SK-N-SH (cell line): ENCODE measurements at regions not wholly inside any gene's neighbourhood (a gene's known extent, or its start where the extent isn't known, plus 50 kb on each side); places are given as distances from the start of the nearest gene placed in this dataset.

ENCODE experiments used
- CTCF ChIA-PET: fragments of 300-600, 350-600 bp; formaldehyde crosslinking; extraction: SDS; loops from one replicate; lab custom pipeline; 2021; lab: Yijun Ruan, JAX
- POLR2A ChIA-PET: fragments of 350-600 bp; sonication (Branson Sonifier 250); formaldehyde crosslinking; extraction: SDS; loops from one replicate; lab custom pipeline; 2020; ENCODE audit warnings: antibody characterized with exemption, inconsistent platforms; lab: Yijun Ruan, JAX
- DNase-seq: peaks from one replicate; pipeline ENCODE4 v3.0.0; 2012
- H2AFZ ChIP-seq: fragments of 200-600 bp; sonication (generic); 2 replicates; pipeline ENCODE4 v1.8.1; 2016; ENCODE audit warnings: antibody characterized with exemption, mild to moderate bottlenecking, low read depth
- H3F3A ChIP-seq: fragments of 200-600 bp; sonication (generic); replicated peaks from 2 replicates; pipeline ENCODE3; 2016; ENCODE audit warnings: antibody characterized with exemption, mild to moderate bottlenecking; ENCODE audit not compliant: insufficient read depth
- H3K27ac ChIP-seq, 2 experiments: fragments of 200-500 bp in 1 of 2; fragments of 200-600 bp in 1 of 2; sonication (Bioruptor generic) in 1 of 2; sonication (generic), shearing (Covaris generic) in 1 of 2; 2 replicates each; pipeline versions ENCODE4 v1.5.1 to v1.6.1; 2014 to 2016; ENCODE audit warnings: low read depth in 2 of 2, inconsistent platforms in 1 of 2, low read length in 1 of 2, mild to moderate bottlenecking in 1 of 2, mixed read lengths in 1 of 2
- H3K27me3 ChIP-seq: fragments of 200-600 bp; sonication (generic), shearing (Covaris generic); 2 replicates; pipeline ENCODE4 v1.6.1; 2016; ENCODE audit warnings: mixed run types; ENCODE audit not compliant: insufficient read depth
- H3K36me3 ChIP-seq, 2 experiments: fragments of 200-500 bp in 1 of 2; fragments of 200-600 bp in 1 of 2; sonication (Bioruptor generic) in 1 of 2; sonication (generic) in 1 of 2; replicated peaks in 1 of 2; 2 replicates each; pipeline versions ENCODE3 to v1.5.1; 2014 to 2016; ENCODE audit warnings: low read length in 1 of 2, mild to moderate bottlenecking in 1 of 2; ENCODE audit not compliant: insufficient read depth in 2 of 2, control insufficient read depth in 1 of 2
- H3K4me1 ChIP-seq, 2 experiments: fragments of 200-500 bp in 1 of 2; fragments of 200-600 bp in 1 of 2; sonication (Bioruptor generic) in 1 of 2; sonication (generic), shearing (Covaris generic) in 1 of 2; 2 replicates each; pipeline versions ENCODE4 v1.5.1 to v1.6.1; 2014 to 2016; ENCODE audit warnings: low read depth in 1 of 2, low read length in 1 of 2, mixed run types in 1 of 2; ENCODE audit not compliant: insufficient read depth in 2 of 2, control insufficient read depth in 1 of 2
- H3K4me2 ChIP-seq: fragments of 200-600 bp; sonication (generic), shearing (Covaris generic); 2 replicates; pipeline ENCODE4 v1.6.1; 2017; ENCODE audit warnings: mixed run types
- H3K4me3 ChIP-seq, 2 experiments: fragments of 200-500 bp in 1 of 2; fragments of 200-600 bp in 1 of 2; sonication (Bioruptor generic) in 1 of 2; sonication (generic), shearing (Covaris generic) in 1 of 2; 2 replicates each; pipeline versions ENCODE4 v1.5.1 to v1.8.1; 2014 to 2016; ENCODE audit warnings: low read depth in 2 of 2, inconsistent platforms in 1 of 2, low read length in 1 of 2, mild to moderate bottlenecking in 1 of 2, mixed read lengths in 1 of 2, moderate library complexity in 1 of 2
- H3K79me2 ChIP-seq: fragments of 200-600 bp; sonication (generic); 2 replicates; pipeline ENCODE4 v1.8.1; 2017; ENCODE audit warnings: mild to moderate bottlenecking; ENCODE audit not compliant: insufficient read depth
- H3K9ac ChIP-seq: fragments of 200-600 bp; sonication (generic); 2 replicates; pipeline ENCODE4 v1.6.1; 2017; ENCODE audit warnings: mixed run types
- H3K9me2 ChIP-seq: fragments of 200-600 bp; sonication (generic); 2 replicates; pipeline ENCODE4 v1.6.1; 2017; ENCODE audit warnings: mixed run types
- H3K9me3 ChIP-seq: fragments of 200-600 bp; sonication (generic); 2 replicates; pipeline ENCODE4 v1.6.1; 2017; ENCODE audit warnings: mixed run types, mild to moderate bottlenecking, moderate library complexity
- H4K20me1 ChIP-seq: fragments of 200-600 bp; sonication (generic); 2 replicates; pipeline ENCODE4 v1.6.1; 2017; ENCODE audit warnings: mild to moderate bottlenecking, mixed run types; ENCODE audit not compliant: insufficient read depth
- FOSL2 ChIP-seq: IDR thresholded peaks from 2 replicates; pipeline ENCODE4 v1.4.0; 2012; ENCODE audit warnings: low read depth, mild to moderate bottlenecking, moderate library complexity, borderline replicate concordance
- FOXJ3 ChIP-seq: sonication (generic); formaldehyde crosslinking; IDR thresholded peaks from 2 replicates; pipeline ENCODE4 v1.5.1; 2020; ENCODE audit warnings: mild to moderate bottlenecking, missing genetic modification reagents
- GABPA ChIP-seq: IDR thresholded peaks from 2 replicates; pipeline ENCODE4 v1.4.0; 2012; ENCODE audit warnings: low read depth, mild to moderate bottlenecking
- GATA2 ChIP-seq: sonication (generic); formaldehyde crosslinking; IDR thresholded peaks from 2 replicates; pipeline ENCODE4 v1.5.0; 2020; ENCODE audit warnings: mild to moderate bottlenecking, missing genetic modification reagents
- JUND ChIP-seq: IDR thresholded peaks from 2 replicates; pipeline ENCODE4 v1.4.0; 2012
- MXI1 ChIP-seq: IDR thresholded peaks from 2 replicates; pipeline ENCODE4 v1.6.1; 2012; ENCODE audit warnings: mild to moderate bottlenecking, low read depth, low read length, improper control_type of control experiment
- NFIC ChIP-seq: IDR thresholded peaks from 2 replicates; pipeline ENCODE4 v1.4.0; 2012; ENCODE audit warnings: borderline replicate concordance
- POLR2AphosphoS5 ChIP-seq: IDR thresholded peaks from 2 replicates; pipeline ENCODE4 v1.6.1; 2012; ENCODE audit warnings: low read depth, low read length
- RAD21 ChIP-seq: IDR thresholded peaks from 2 replicates; pipeline ENCODE4 v1.6.1; 2012; ENCODE audit warnings: mild to moderate bottlenecking, low read length
- RCOR1 ChIP-seq: fragments of 150-350 bp; IDR thresholded peaks from 2 replicates; pipeline ENCODE4 v1.6.1; 2017; ENCODE audit warnings: antibody characterized with exemption, low read length
- RFX5 ChIP-seq: IDR thresholded peaks from 2 replicates; pipeline ENCODE4 v1.6.1; 2012; ENCODE audit warnings: mild to moderate bottlenecking, improper control_type of control experiment, low read length
- SMC3 ChIP-seq: IDR thresholded peaks from 2 replicates; pipeline ENCODE4 v1.6.1; 2012; ENCODE audit warnings: low read depth, low read length, improper control_type of control experiment
- TAF1 ChIP-seq: IDR thresholded peaks from 2 replicates; pipeline ENCODE4 v1.6.1; 2012; ENCODE audit warnings: low read depth, mild to moderate bottlenecking, low read length, moderate library complexity, borderline replicate concordance
- TCF12 ChIP-seq: IDR thresholded peaks from 2 replicates; pipeline ENCODE4 v1.4.0; 2012
- YY1 ChIP-seq: IDR thresholded peaks from 2 replicates; pipeline ENCODE4 v1.4.0; 2012; ENCODE audit warnings: low read depth, mild to moderate bottlenecking
- WGBS: methylation state at CpG from one replicate; pipeline ENCODE4 v1.1.6; 2017; ENCODE audit warnings: low lambda C conversion rate; 5-methylcytosine and 5-hydroxymethylcytosine counted together
- TF ChIP-seq, protein P1 (sequence below): IDR thresholded peaks from 2 replicates; pipeline ENCODE4 v1.4.0; 2012; ENCODE audit warnings: low read depth, borderline replicate concordance
- TF ChIP-seq, protein P2 (sequence below): IDR thresholded peaks from 2 replicates; pipeline ENCODE4 v1.6.1; 2012; ENCODE audit warnings: mild to moderate bottlenecking, low read depth, low read length, moderate library complexity

DNA sequence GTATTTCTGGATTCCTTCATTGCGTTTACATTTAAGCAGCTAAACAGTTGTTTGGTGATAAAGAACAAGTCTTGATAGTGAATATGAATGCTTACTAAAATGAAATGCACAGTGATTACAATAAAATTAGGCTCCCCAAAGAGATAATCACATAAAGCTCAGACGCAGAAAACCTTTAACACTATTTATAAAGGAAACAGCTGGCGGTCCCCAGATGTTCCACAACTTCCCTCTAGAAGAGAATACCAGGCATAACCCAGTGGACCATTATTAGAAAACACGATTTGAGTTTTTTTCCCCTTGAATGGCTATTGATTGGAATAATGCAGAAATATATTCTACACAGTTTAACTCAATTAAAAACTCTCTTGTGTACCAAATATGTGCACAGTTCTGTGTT lies 573.2 kb downstream of the DIPK2A start:
- POLR2A ChIA-PET: no interaction called here
- no peaks in the 10 kb centered on the region for H3K27me3 ChIP-seq
- DNase-seq: no peak
- H3K4me3 ChIP-seq: no peak overlapping the region
- TF ChIP-seq YY1 (no peak), SMC3 (no peak), TCF12 (no peak), GABPA (no peak), TAF1 (no peak), NFIC (no peak), MXI1 (no peak), RCOR1 (no peak), POLR2AphosphoS5 (no peak), RAD21 (no peak), GATA2 (CRISPR knock-in tag) (no peak), FOSL2 (no peak), RFX5 (no peak), FOXJ3 (CRISPR knock-in tag) (no peak), JUND (no peak)
- TF ChIP-seq, protein P1, sequence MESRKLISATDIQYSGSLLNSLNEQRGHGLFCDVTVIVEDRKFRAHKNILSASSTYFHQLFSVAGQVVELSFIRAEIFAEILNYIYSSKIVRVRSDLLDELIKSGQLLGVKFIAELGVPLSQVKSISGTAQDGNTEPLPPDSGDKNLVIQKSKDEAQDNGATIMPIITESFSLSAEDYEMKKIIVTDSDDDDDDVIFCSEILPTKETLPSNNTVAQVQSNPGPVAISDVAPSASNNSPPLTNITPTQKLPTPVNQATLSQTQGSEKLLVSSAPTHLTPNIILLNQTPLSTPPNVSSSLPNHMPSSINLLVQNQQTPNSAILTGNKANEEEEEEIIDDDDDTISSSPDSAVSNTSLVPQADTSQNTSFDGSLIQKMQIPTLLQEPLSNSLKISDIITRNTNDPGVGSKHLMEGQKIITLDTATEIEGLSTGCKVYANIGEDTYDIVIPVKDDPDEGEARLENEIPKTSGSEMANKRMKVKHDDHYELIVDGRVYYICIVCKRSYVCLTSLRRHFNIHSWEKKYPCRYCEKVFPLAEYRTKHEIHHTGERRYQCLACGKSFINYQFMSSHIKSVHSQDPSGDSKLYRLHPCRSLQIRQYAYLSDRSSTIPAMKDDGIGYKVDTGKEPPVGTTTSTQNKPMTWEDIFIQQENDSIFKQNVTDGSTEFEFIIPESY: no peak
- TF ChIP-seq, protein P2, sequence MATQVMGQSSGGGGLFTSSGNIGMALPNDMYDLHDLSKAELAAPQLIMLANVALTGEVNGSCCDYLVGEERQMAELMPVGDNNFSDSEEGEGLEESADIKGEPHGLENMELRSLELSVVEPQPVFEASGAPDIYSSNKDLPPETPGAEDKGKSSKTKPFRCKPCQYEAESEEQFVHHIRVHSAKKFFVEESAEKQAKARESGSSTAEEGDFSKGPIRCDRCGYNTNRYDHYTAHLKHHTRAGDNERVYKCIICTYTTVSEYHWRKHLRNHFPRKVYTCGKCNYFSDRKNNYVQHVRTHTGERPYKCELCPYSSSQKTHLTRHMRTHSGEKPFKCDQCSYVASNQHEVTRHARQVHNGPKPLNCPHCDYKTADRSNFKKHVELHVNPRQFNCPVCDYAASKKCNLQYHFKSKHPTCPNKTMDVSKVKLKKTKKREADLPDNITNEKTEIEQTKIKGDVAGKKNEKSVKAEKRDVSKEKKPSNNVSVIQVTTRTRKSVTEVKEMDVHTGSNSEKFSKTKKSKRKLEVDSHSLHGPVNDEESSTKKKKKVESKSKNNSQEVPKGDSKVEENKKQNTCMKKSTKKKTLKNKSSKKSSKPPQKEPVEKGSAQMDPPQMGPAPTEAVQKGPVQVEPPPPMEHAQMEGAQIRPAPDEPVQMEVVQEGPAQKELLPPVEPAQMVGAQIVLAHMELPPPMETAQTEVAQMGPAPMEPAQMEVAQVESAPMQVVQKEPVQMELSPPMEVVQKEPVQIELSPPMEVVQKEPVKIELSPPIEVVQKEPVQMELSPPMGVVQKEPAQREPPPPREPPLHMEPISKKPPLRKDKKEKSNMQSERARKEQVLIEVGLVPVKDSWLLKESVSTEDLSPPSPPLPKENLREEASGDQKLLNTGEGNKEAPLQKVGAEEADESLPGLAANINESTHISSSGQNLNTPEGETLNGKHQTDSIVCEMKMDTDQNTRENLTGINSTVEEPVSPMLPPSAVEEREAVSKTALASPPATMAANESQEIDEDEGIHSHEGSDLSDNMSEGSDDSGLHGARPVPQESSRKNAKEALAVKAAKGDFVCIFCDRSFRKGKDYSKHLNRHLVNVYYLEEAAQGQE: no peak
- no peaks in the 10 kb centered on the region for H3K9me3 ChIP-seq
- H3K79me2 ChIP-seq: no peaks in the 10 kb centered on the region
- H3K9me2 ChIP-seq: no peaks in the 10 kb centered on the region
- no peaks in the 10 kb centered on the region for H3K4me1 ChIP-seq
- H3K36me3 ChIP-seq: no peaks in the 10 kb centered on the region
- no peak overlapping the region for H3K9ac ChIP-seq
- no peaks in the 10 kb centered on the region for H4K20me1 ChIP-seq
- H2AFZ ChIP-seq: no peak overlapping the region
- CTCF ChIA-PET: no interaction called here
- no peaks in the 10 kb centered on the region for H3F3A ChIP-seq
- no peak overlapping the region for H3K4me2 ChIP-seq
- under 1% methylated on average over 4 of the region's 4 CpGs for WGBS
- H3K27ac ChIP-seq: no peak overlapping the region
